GM12878 (cell line): ENCODE measurements at regions not wholly inside any gene's neighbourhood (a gene's known extent, or its start where the extent isn't known, plus 50 kb on each side); places are given as distances from the start of the nearest gene placed in this dataset.

Experiments used
- EZH2 ChIP-seq: IDR thresholded peaks from 2 replicates; pipeline ENCODE4 v1.6.1; 2012; ENCODE audit warnings: low read depth, mild to moderate bottlenecking, control low read depth, inconsistent platforms, low read length, borderline replicate concordance; ENCODE audit not compliant: control insufficient read depth
- POLR2AphosphoS2 ChIP-seq: IDR thresholded peaks from 2 replicates; pipeline ENCODE4 v1.6.1; 2011; ENCODE audit warnings: low read depth, mild to moderate bottlenecking, low read length, improper control_type of control experiment, moderate library complexity
- TF ChIP-seq, protein P1 (sequence below): fragments of 450-650 bp; IDR thresholded peaks from 2 replicates; pipeline ENCODE4 v1.6.1; 2017; ENCODE audit warnings: mild to moderate bottlenecking
- TF ChIP-seq, protein P2 (sequence below): IDR thresholded peaks from 2 replicates; pipeline ENCODE4 v1.6.1; 2011; ENCODE audit warnings: low read depth, low read length, improper control_type of control experiment, borderline replicate concordance

DNA sequence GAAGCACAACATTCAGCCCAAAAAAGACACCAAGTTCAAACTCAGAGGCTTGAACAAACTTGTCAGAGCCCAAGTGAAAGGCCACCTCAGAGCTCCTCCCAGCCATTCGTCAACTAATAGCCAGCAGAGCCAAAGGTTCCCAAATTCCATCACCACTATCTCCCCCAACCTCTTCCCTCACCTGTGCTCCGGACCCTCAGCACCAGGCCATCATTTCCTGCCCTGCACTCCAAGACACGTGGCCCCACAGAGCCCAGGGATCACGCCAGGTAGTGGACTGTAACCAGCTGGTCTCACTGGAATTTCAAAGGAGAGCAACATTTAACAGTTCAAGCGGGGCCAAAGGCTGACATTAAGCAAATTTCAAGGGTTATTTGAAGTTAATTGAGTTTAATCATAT is 245.2 kb upstream of the IGF1R start:
- TF ChIP-seq, protein P1, sequence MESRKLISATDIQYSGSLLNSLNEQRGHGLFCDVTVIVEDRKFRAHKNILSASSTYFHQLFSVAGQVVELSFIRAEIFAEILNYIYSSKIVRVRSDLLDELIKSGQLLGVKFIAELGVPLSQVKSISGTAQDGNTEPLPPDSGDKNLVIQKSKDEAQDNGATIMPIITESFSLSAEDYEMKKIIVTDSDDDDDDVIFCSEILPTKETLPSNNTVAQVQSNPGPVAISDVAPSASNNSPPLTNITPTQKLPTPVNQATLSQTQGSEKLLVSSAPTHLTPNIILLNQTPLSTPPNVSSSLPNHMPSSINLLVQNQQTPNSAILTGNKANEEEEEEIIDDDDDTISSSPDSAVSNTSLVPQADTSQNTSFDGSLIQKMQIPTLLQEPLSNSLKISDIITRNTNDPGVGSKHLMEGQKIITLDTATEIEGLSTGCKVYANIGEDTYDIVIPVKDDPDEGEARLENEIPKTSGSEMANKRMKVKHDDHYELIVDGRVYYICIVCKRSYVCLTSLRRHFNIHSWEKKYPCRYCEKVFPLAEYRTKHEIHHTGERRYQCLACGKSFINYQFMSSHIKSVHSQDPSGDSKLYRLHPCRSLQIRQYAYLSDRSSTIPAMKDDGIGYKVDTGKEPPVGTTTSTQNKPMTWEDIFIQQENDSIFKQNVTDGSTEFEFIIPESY = no peak
- TF ChIP-seq POLR2AphosphoS2 (no peak), EZH2 (no peak)
- TF ChIP-seq, protein P2, sequence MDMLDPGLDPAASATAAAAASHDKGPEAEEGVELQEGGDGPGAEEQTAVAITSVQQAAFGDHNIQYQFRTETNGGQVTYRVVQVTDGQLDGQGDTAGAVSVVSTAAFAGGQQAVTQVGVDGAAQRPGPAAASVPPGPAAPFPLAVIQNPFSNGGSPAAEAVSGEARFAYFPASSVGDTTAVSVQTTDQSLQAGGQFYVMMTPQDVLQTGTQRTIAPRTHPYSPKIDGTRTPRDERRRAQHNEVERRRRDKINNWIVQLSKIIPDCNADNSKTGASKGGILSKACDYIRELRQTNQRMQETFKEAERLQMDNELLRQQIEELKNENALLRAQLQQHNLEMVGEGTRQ = no peak
